Sigmoid colon (tissue), 3 donors: ENCODE measurements at regions not wholly inside any gene's neighbourhood (a gene's known extent, or its start where the extent isn't known, plus 50 kb on each side); places are given as distances from the start of the nearest gene placed in this dataset.

Source experiments
- CTCF ChIP-seq, 4 experiments: fragments of 450-650 bp in 3 of 4; fragments of 200-600 bp in 1 of 4; IDR thresholded peaks; one replicate each; pipeline ENCODE4 v1.5.1; 2016 to 2019; ENCODE audit warnings: antibody characterized with exemption in 4 of 4, mild to moderate bottlenecking in 3 of 4, moderate library complexity in 2 of 4
- POLR2A ChIP-seq, 2 donors: fragments of 450-650 bp; IDR thresholded peaks; one replicate each; pipeline ENCODE4 v1.6.1; 2016; ENCODE audit warnings: antibody characterized with exemption in 2 of 2, mild to moderate bottlenecking in 2 of 2, moderate library complexity in 2 of 2

GRCh38 chr6:121816361-121816760 is 380.9 kb downstream of the GJA1 start:
- TF ChIP-seq CTCF (IDR thresholded peaks at IDR 0.05), result no peak
- TF ChIP-seq POLR2A (IDR thresholded peaks at IDR 0.05), result no peak
